ENCODE measurements at regions not wholly inside any gene's neighbourhood (a gene's known extent, or its start where the extent isn't known, plus 50 kb on each side); places are given as distances from the start of the nearest gene placed in this dataset.

DNA sequence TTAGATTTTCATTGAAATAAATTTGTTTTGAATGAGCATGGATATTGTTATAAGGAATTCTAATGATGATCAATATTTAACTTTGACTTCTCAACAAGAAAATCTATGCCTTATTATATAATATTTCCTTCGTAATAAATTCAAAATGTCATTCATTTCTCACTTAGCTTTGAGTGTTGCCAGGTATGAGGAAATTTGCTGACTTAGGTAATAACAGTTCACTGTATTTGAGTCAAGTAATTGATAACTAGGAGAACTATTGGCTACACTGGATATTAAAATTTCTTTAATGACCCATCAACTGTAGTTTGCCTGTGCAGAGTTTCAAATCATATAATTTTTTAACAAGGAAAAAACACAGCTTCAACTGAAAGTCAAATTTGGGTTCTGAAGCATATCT is 746.6 kb downstream of the SLITRK5 start:
- Mint-ChIP-seq H3K9me3 (peaks cover 4% of the 10 kb centered on the region), H3K36me3 (ENCODE audit: low read depth) (no peaks in the 10 kb centered on the region), H3K27ac (ENCODE audit: unreplicated experiment) (no peak overlapping the region), H3K4me3 (no peak overlapping the region), H3K27me3 (ENCODE audit: low read depth) (no peaks in the 10 kb centered on the region), H3K4me1 (no peaks in the 10 kb centered on the region)
- TF ChIP-seq CTCF (conservative IDR thresholded peaks at IDR 0.05): no peak
- no peak for DNase-seq (ENCODE audit: low read depth, low spot score)

DNA sequence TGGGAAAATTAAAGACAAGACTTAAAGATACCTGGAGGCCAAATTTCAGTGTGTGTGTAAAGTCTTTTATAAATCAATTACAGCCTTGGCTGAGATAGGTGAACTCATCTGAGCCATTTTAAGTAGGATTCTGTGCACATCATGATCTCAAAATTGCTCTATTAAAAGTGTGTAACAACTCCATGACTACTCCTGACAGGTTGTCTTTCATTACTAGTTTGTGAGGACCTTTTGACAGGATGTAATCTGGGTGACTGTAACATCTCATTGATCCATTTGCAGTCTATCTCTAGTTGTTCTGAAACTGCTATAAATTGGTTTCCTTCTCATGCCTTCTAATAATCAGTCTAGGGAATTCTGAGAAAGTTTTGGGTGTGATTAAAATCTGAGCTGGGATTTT is 753.3 kb downstream of the SLITRK5 start:
- no peak overlapping the region for H3K4me3 Mint-ChIP-seq
- no peaks in the 10 kb centered on the region for H3K9me3 Mint-ChIP-seq
- no peak for DNase-seq (ENCODE audit: low read depth, low spot score)
- H3K27ac Mint-ChIP-seq (ENCODE audit: unreplicated experiment): no peak overlapping the region
- no peak for TF ChIP-seq CTCF (conservative IDR thresholded peaks at IDR 0.05)
- no peaks in the 10 kb centered on the region for H3K36me3 Mint-ChIP-seq (ENCODE audit: low read depth)
- H3K4me1 Mint-ChIP-seq: no peaks in the 10 kb centered on the region
- no peaks in the 10 kb centered on the region for H3K27me3 Mint-ChIP-seq (ENCODE audit: low read depth)

- Mint-ChIP-seq H3K4me1 (no peaks in the 10 kb centered on the region), H3K27me3 (ENCODE audit: low read depth) (no peaks in the 10 kb centered on the region), H3K9me3 (peaks cover 2% of the 10 kb centered on the region), H3K4me3 (no peak overlapping the region), H3K27ac (ENCODE audit: unreplicated experiment) (no peak overlapping the region), H3K36me3 (ENCODE audit: low read depth) (no peaks in the 10 kb centered on the region)
- no peak for DNase-seq (ENCODE audit: low read depth, low spot score)
- TF ChIP-seq CTCF (conservative IDR thresholded peaks at IDR 0.05): no peak
Measured at GRCh38 chr13:88426661-88427060, 755.5 kb downstream of the SLITRK5 start.

DNA sequence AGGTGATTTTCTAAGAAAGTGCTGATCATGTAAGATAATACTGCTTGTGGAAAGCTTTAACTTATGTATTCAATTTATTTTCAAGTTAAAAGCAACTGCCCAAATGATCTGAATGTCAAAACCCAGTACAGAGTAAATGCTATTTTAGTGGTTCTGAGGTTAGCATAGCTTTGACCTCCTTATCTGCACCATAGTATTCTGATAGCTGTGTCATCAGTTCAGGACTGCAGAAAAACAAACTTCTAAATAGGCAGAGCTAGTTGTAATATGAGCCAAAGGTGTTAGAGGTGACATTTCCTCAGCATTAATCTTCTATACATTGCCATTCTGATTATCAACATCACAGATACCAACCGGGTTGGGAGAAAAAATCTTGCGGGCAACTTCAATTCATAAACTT is 758.7 kb downstream of the SLITRK5 start:
- Mint-ChIP-seq H3K27ac (ENCODE audit: unreplicated experiment) (no peak overlapping the region), H3K27me3 (ENCODE audit: low read depth) (no peaks in the 10 kb centered on the region), H3K4me1 (peaks cover 8% of the 10 kb centered on the region), H3K9me3 (peaks cover 5% of the 10 kb centered on the region), H3K36me3 (ENCODE audit: low read depth) (no peaks in the 10 kb centered on the region), H3K4me3 (no peak overlapping the region)
- no peak for TF ChIP-seq CTCF (conservative IDR thresholded peaks at IDR 0.05)
- no peak for DNase-seq (ENCODE audit: low read depth, low spot score)

- Mint-ChIP-seq H3K36me3 (ENCODE audit: low read depth) (peaks cover 3% of the 10 kb centered on the region), H3K4me1 (peaks cover 8% of the 10 kb centered on the region), H3K27ac (ENCODE audit: unreplicated experiment) (no peak overlapping the region), H3K27me3 (ENCODE audit: low read depth) (no peaks in the 10 kb centered on the region), H3K4me3 (no peak overlapping the region), H3K9me3 (peaks cover 9% of the 10 kb centered on the region)
- no peak for TF ChIP-seq CTCF (conservative IDR thresholded peaks at IDR 0.05)
- DNase-seq (ENCODE audit: low read depth, low spot score): no peak
Measured at GRCh38 chr13:88434953-88435352, 763.8 kb downstream of the SLITRK5 start.

DNA sequence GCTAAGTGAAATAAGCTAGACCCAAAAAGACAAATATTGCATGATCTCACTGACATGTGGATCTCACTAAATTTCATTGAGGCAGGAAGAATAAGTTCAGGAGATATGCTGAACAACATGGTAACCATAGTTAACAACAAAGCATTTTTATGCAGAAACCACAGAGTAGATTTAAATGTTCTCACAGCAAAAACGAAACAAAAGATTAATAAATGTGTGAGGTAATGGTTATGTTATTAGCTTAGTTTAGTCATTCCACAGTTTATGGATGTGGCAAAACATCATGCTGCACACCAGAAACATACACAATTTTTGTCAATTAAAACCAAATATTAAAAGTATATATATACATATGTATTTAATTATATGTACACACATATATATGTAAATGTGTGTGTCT is 765.8 kb downstream of the SLITRK5 start:
- TF ChIP-seq CTCF (conservative IDR thresholded peaks at IDR 0.05): no peak
- Mint-ChIP-seq H3K9me3 (peaks cover 6% of the 10 kb centered on the region), H3K4me1 (peaks cover 8% of the 10 kb centered on the region), H3K27me3 (ENCODE audit: low read depth) (no peaks in the 10 kb centered on the region), H3K27ac (ENCODE audit: unreplicated experiment) (no peak overlapping the region), H3K4me3 (no peak overlapping the region), H3K36me3 (ENCODE audit: low read depth) (peaks cover 3% of the 10 kb centered on the region)
- DNase-seq (ENCODE audit: low read depth, low spot score): no peak
